T-helper 17 cell (primary cell): ENCODE measurements at regions not wholly inside any gene's neighbourhood (a gene's known extent, or its start where the extent isn't known, plus 50 kb on each side); places are given as distances from the start of the nearest gene placed in this dataset.

Experiments used
- ATAC-seq: fragments of 150-1000 bp; cut with Tn5 transposase; 2 replicates; pipeline ENCODE4 v1.10.0; 2021; ENCODE audit warnings: mild to moderate bottlenecking, moderate library complexity
- DNase-seq, 3 donors: peaks; one replicate each; pipeline versions ENCODE4 v3.0.0 to v3.0.0-alpha.2; 2020 to 2021
- H3K9me3 ChIP-seq: one replicate; pipeline ENCODE4 v1.7.0; 2013; ENCODE audit warnings: low read length, mild to moderate bottlenecking; ENCODE audit not compliant: control insufficient read depth, poor library complexity, severe bottlenecking
- H3K27ac Mint-ChIP-seq: one replicate; pipeline ENCODE4 v1.8.0; 2022; ENCODE audit warnings: mild to moderate bottlenecking, moderate library complexity, mixed read lengths
- H3K27me3 Mint-ChIP-seq: one replicate; pipeline ENCODE4 v1.8.0; 2022; ENCODE audit warnings: mixed read lengths
- H3K36me3 Mint-ChIP-seq: one replicate; pipeline ENCODE4 v1.8.0; 2022; ENCODE audit warnings: low read depth, mixed read lengths
- H3K4me1 Mint-ChIP-seq: one replicate; pipeline ENCODE4 v1.8.0; 2022; ENCODE audit warnings: mild to moderate bottlenecking, mixed read lengths
- H3K4me3 Mint-ChIP-seq: one replicate; pipeline ENCODE4 v1.8.0; 2022; ENCODE audit warnings: mild to moderate bottlenecking, moderate library complexity, mixed read lengths

- Mint-ChIP-seq H3K27me3 (no peaks in the 10 kb centered on the region), H3K36me3 (no peaks in the 10 kb centered on the region), H3K4me1 (no peaks in the 10 kb centered on the region), H3K4me3 (no peak overlapping the region), H3K27ac (no peak overlapping the region)
- no peaks in the 10 kb centered on the region for H3K9me3 ChIP-seq
- ATAC-seq (no peak), DNase-seq (no peak)
Observed at GRCh38 chr3:174336784-174337183, 522.4 kb upstream of the NAALADL2 start.

GRCh38 chr3:174337227-174337626, 521.9 kb upstream of the NAALADL2 start:
- Mint-ChIP-seq H3K27me3 (no peaks in the 10 kb centered on the region), H3K4me3 (no peak overlapping the region), H3K36me3 (no peaks in the 10 kb centered on the region), H3K4me1 (no peaks in the 10 kb centered on the region), H3K27ac (no peak overlapping the region)
- ATAC-seq, result no peak
- H3K9me3 ChIP-seq, result no peaks in the 10 kb centered on the region
- DNase-seq, result no peak

- H3K36me3 Mint-ChIP-seq, result no peaks in the 10 kb centered on the region
Observed at GRCh38 chr3:174340624-174341587, 518.2 kb upstream of the NAALADL2 start.

GRCh38 chr3:174342171-174342570, 517.0 kb upstream of the NAALADL2 start:
- H3K27ac Mint-ChIP-seq, result no peak overlapping the region
- DNase-seq (no peak), ATAC-seq (no peak)
- H3K4me1 Mint-ChIP-seq, result no peaks in the 10 kb centered on the region
- no peak overlapping the region for H3K4me3 Mint-ChIP-seq
- H3K9me3 ChIP-seq, result no peaks in the 10 kb centered on the region
- H3K36me3 Mint-ChIP-seq, result no peaks in the 10 kb centered on the region
- no peaks in the 10 kb centered on the region for H3K27me3 Mint-ChIP-seq

More at GRCh38 chr3:174340624-174341587, 518.2 kb upstream of the NAALADL2 start:
- Mint-ChIP-seq H3K4me3 (no peak overlapping the region), H3K27ac (no peak overlapping the region), H3K4me1 (no peaks in the 10 kb centered on the region), H3K27me3 (no peaks in the 10 kb centered on the region)
- DNase-seq (no peak), ATAC-seq (no peak)
- no peaks in the 10 kb centered on the region for H3K9me3 ChIP-seq

GRCh38 chr3:174342941-174343501, 516.1 kb upstream of the NAALADL2 start:
- Mint-ChIP-seq H3K27ac (no peak overlapping the region), H3K36me3 (no peaks in the 10 kb centered on the region), H3K4me1 (no peaks in the 10 kb centered on the region), H3K27me3 (no peaks in the 10 kb centered on the region), H3K4me3 (no peak overlapping the region)
- H3K9me3 ChIP-seq, result no peaks in the 10 kb centered on the region
- DNase-seq, result no peak
- no peak for ATAC-seq

- Mint-ChIP-seq H3K4me1 (no peaks in the 10 kb centered on the region), H3K27me3 (no peaks in the 10 kb centered on the region), H3K4me3 (no peak overlapping the region), H3K36me3 (no peaks in the 10 kb centered on the region), H3K27ac (no peak overlapping the region)
- no peak for DNase-seq
- no peaks in the 10 kb centered on the region for H3K9me3 ChIP-seq
- no peak for ATAC-seq
Observed at GRCh38 chr3:174346141-174346540, 513.0 kb upstream of the NAALADL2 start.

- no peaks in the 10 kb centered on the region for H3K36me3 Mint-ChIP-seq
- H3K4me1 Mint-ChIP-seq, result no peaks in the 10 kb centered on the region
- no peaks in the 10 kb centered on the region for H3K9me3 ChIP-seq
- H3K27me3 Mint-ChIP-seq, result no peaks in the 10 kb centered on the region
- no peak for DNase-seq
- no peak overlapping the region for H3K27ac Mint-ChIP-seq
- ATAC-seq, result no peak
- H3K4me3 Mint-ChIP-seq, result no peak overlapping the region
Observed at GRCh38 chr3:174346571-174346970, 512.6 kb upstream of the NAALADL2 start.

GRCh38 chr3:174347474-174348138, 511.5 kb upstream of the NAALADL2 start:
- Mint-ChIP-seq H3K4me1 (no peaks in the 10 kb centered on the region), H3K4me3 (no peak overlapping the region), H3K27me3 (no peaks in the 10 kb centered on the region), H3K27ac (no peak overlapping the region), H3K36me3 (no peaks in the 10 kb centered on the region)
- no peaks in the 10 kb centered on the region for H3K9me3 ChIP-seq
- no peak for ATAC-seq
- DNase-seq, result no peak

GRCh38 chr3:174352227-174352626, 506.9 kb upstream of the NAALADL2 start:
- DNase-seq (no peak), ATAC-seq (no peak)
- no peaks in the 10 kb centered on the region for H3K27me3 Mint-ChIP-seq
- no peak overlapping the region for H3K27ac Mint-ChIP-seq
- no peak overlapping the region for H3K4me3 Mint-ChIP-seq
- H3K4me1 Mint-ChIP-seq, result no peaks in the 10 kb centered on the region
- H3K9me3 ChIP-seq, result no peaks in the 10 kb centered on the region
- H3K36me3 Mint-ChIP-seq, result no peaks in the 10 kb centered on the region

- no peaks in the 10 kb centered on the region for H3K4me1 Mint-ChIP-seq
- no peaks in the 10 kb centered on the region for H3K27me3 Mint-ChIP-seq
- no peaks in the 10 kb centered on the region for H3K36me3 Mint-ChIP-seq
- no peak overlapping the region for H3K27ac Mint-ChIP-seq
- H3K9me3 ChIP-seq, result no peaks in the 10 kb centered on the region
- ATAC-seq (no peak), DNase-seq (no peak)
- H3K4me3 Mint-ChIP-seq, result no peak overlapping the region
Observed at GRCh38 chr3:174355505-174355904, 503.6 kb upstream of the NAALADL2 start.

- DNase-seq (no peak), ATAC-seq (no peak)
- Mint-ChIP-seq H3K27ac (no peak overlapping the region), H3K27me3 (no peaks in the 10 kb centered on the region), H3K4me3 (no peak overlapping the region), H3K36me3 (no peaks in the 10 kb centered on the region), H3K4me1 (no peaks in the 10 kb centered on the region)
- no peaks in the 10 kb centered on the region for H3K9me3 ChIP-seq
Observed at GRCh38 chr3:174356596-174356995, 502.5 kb upstream of the NAALADL2 start.

- ATAC-seq, result no peak
- DNase-seq, result no peak
- Mint-ChIP-seq H3K4me1 (no peaks in the 10 kb centered on the region), H3K27me3 (no peaks in the 10 kb centered on the region), H3K27ac (no peak overlapping the region), H3K4me3 (no peak overlapping the region), H3K36me3 (no peaks in the 10 kb centered on the region)
- no peaks in the 10 kb centered on the region for H3K9me3 ChIP-seq
Observed at GRCh38 chr3:174358252-174358651, 500.9 kb upstream of the NAALADL2 start.

- DNase-seq, result no peak
Observed at GRCh38 chr3:174362556-174362955, 496.6 kb upstream of the NAALADL2 start.

More at GRCh38 chr3:174362556-174362955, 496.6 kb upstream of the NAALADL2 start:
- H3K27ac Mint-ChIP-seq, result no peak overlapping the region
- no peaks in the 10 kb centered on the region for H3K4me1 Mint-ChIP-seq
- no peak overlapping the region for H3K4me3 Mint-ChIP-seq
- H3K27me3 Mint-ChIP-seq, result no peaks in the 10 kb centered on the region
- no peaks in the 10 kb centered on the region for H3K36me3 Mint-ChIP-seq
- ATAC-seq, result no peak
- no peaks in the 10 kb centered on the region for H3K9me3 ChIP-seq
